Thymus (tissue), 11 donors: ENCODE measurements at regions not wholly inside any gene's neighbourhood (a gene's known extent, or its start where the extent isn't known, plus 50 kb on each side); places are given as distances from the start of the nearest gene placed in this dataset.

Experiments used
- DNase-seq, 9 donors: peaks; one replicate each; pipeline ENCODE4 v3.0.0-alpha.2; 2013; ENCODE audit warnings: low spot score in 9 of 9, low read depth in 6 of 9, missing footprints in 1 of 9
- H3K27ac ChIP-seq, 2 donors: one replicate each; pipeline ENCODE4 v1.5.1; 2013; ENCODE audit warnings: control low read depth in 1 of 2, low read depth in 1 of 2, low read length in 1 of 2, mild to moderate bottlenecking in 1 of 2, moderate library complexity in 1 of 2
- H3K27me3 ChIP-seq, 2 donors: one replicate each; pipeline ENCODE4 v1.5.1; 2013; ENCODE audit warnings: low read length in 1 of 2; ENCODE audit not compliant: control insufficient read depth in 2 of 2, insufficient read depth in 1 of 2
- H3K36me3 ChIP-seq, 2 donors: one replicate each; pipeline ENCODE4 v1.5.1; 2013; ENCODE audit warnings: low read length in 1 of 2, mild to moderate bottlenecking in 1 of 2, moderate library complexity in 1 of 2; ENCODE audit not compliant: control insufficient read depth in 2 of 2, insufficient read depth in 2 of 2
- H3K4me1 ChIP-seq, 2 donors: one replicate each; pipeline ENCODE4 v1.5.1; 2013; ENCODE audit warnings: low read length in 2 of 2; ENCODE audit not compliant: control insufficient read depth in 2 of 2, insufficient read depth in 2 of 2
- H3K4me3 ChIP-seq, 2 donors: one replicate each; pipeline ENCODE4 v1.5.1; 2013; ENCODE audit warnings: low read length in 2 of 2, control low read depth in 1 of 2, mild to moderate bottlenecking in 1 of 2
- H3K9me3 ChIP-seq, 2 donors: one replicate each; pipeline ENCODE4 v1.5.1; 2013; ENCODE audit warnings: low read length in 1 of 2, mild to moderate bottlenecking in 1 of 2; ENCODE audit not compliant: control insufficient read depth in 2 of 2, insufficient read depth in 1 of 2
- WGBS: extraction: QIAGEN DNeasy Blood & Tissue Kit; methylation state at CpG from one replicate; pipeline ENCODE4 v1.1.7; 2013; 5-methylcytosine and 5-hydroxymethylcytosine counted together
- donor health status: healthy.

DNA sequence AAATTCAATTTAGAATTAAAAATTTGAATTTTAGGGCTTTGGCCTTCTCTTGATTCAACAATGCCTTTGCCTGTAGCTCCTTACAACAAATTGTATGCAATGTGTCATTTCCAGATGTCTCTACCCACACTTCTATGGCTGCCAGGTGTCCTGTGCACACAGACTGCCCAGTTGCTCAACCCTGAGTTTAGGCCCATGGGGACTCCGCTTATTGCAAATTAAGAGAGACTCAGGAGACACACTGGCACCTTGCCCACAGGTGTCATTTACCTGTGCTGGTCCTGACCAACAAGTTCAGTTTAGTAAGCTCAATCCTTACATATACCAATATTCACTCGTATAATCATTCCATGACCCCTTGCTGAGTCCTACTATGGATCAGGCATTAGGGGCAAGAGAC is 236.1 kb downstream of the OMA1 start:
- Histone ChIP-seq H3K4me1 (no peaks in the 10 kb centered on the region), H3K27me3 (no peaks in the 10 kb centered on the region), H3K9me3 (no peaks in the 10 kb centered on the region), H3K27ac (no peak overlapping the region), H3K4me3 (no peak overlapping the region), H3K36me3 (no peaks in the 10 kb centered on the region)
- DNase-seq, result no peak
- 95% methylated on average over 2 of the region's 2 CpGs for WGBS

DNA sequence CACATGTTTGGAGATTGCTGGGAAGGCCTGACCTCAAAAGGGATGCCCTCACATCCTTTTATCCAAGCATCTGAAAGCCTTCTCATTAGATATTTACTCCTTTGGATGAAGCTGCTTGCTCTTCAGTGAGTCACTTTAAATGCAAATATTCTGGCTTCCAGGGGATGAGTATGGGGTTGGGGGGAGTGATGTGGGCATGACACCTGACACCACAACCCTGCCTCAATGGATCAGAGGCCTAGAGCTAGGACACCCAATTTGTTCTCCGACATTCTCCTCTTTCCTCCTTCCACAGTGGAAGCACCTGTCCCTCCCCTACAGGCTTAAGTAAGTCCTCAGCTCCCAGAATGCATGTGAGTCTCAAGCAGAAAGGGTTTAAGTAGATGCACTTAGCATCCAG is 238.3 kb downstream of the OMA1 start:
- no peak for DNase-seq
- H3K4me1 ChIP-seq, result no peaks in the 10 kb centered on the region
- H3K36me3 ChIP-seq, result no peaks in the 10 kb centered on the region
- H3K9me3 ChIP-seq, result no peaks in the 10 kb centered on the region
- no peak overlapping the region for H3K27ac ChIP-seq
- 74% methylated on average over 1 of the region's 1 CpG for WGBS
- H3K4me3 ChIP-seq, result no peak overlapping the region
- no peaks in the 10 kb centered on the region for H3K27me3 ChIP-seq

DNA sequence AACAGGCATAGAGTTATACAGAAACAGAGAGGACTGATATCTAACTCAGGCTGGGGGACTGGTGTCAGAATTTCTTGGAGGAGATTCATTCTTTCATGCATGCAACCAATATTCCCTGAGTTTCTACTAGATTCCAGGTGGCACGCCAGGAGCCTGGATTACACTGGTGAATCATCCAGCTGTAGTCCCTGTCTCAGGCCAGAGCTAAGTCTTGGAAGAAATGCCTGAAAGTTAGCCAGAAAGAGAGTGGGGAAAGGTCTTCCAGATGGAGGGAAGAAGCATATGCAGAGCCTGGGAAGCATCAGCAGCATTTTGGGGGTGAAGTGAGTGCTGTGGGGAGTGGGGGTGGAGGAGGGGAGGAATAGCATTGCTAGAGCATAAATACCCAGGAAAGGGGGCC is 239.1 kb downstream of the OMA1 start:
- Histone ChIP-seq H3K4me1 (no peaks in the 10 kb centered on the region), H3K4me3 (no peak overlapping the region), H3K27ac (no peak overlapping the region), H3K9me3 (no peaks in the 10 kb centered on the region), H3K27me3 (no peaks in the 10 kb centered on the region), H3K36me3 (no peaks in the 10 kb centered on the region)
- 89% methylated on average over 1 of the region's 1 CpG for WGBS
- DNase-seq, result no peak

DNA sequence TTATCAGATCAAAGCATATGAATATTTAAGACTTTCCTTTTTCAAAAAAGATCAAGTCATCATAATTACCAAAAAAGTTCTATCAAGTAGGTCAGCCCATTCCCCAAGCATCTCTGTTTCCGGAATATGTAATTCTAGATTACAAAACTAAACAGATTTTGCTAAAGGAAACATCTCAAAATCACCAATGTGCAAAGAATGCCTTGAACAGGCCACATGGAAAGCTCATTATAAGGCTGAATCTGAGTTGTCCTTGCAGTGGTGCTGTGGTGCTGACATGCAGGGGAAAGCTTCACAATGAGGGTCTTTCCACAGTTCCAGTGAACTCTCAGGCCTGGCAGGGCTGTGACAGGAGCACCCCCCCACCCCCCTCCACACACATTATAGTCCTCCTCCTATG is 240.9 kb downstream of the OMA1 start:
- no peak overlapping the region for H3K27ac ChIP-seq
- no peak overlapping the region for H3K4me3 ChIP-seq
- H3K9me3 ChIP-seq, result no peaks in the 10 kb centered on the region
- no peak for DNase-seq
- no peaks in the 10 kb centered on the region for H3K4me1 ChIP-seq
- no peaks in the 10 kb centered on the region for H3K27me3 ChIP-seq
- H3K36me3 ChIP-seq, result no peaks in the 10 kb centered on the region
- WGBS, result 96% methylated on average over 1 of the region's 1 CpG

DNA sequence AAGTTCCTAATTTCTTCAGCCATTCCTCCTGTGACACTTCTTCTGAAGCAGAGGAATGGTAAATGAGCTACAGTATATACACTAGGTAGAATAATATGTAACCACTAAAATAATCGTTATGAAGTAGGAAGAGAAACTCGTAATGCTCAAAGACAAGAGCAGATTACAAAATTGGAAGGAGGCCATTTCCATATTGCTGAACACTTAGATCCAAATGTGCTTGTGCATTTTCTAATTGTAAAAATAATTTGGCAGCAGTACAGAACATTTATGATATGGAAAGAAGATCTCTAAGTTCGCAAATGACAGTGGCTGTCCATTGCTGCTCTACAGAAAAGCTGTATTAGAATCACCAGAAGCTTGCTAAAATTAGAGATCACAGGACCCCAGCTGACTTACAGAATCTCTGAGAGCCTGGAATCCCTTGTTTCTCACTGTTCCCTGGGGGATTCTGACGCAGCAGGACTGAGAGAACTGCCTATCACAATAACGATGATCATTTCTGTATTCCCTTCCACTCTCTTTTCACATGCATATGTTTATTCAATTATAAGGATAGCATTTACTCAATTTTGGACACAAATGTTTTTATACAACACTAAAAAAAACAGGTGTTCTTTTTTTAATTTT is 242.1 kb downstream of the OMA1 start:
- Histone ChIP-seq H3K27me3 (no peaks in the 10 kb centered on the region), H3K27ac (no peak overlapping the region), H3K36me3 (no peaks in the 10 kb centered on the region), H3K4me1 (no peaks in the 10 kb centered on the region), H3K4me3 (no peak overlapping the region), H3K9me3 (no peaks in the 10 kb centered on the region)
- WGBS, result 93% methylated on average over 5 of the region's 5 CpGs
- DNase-seq, result no peak

DNA sequence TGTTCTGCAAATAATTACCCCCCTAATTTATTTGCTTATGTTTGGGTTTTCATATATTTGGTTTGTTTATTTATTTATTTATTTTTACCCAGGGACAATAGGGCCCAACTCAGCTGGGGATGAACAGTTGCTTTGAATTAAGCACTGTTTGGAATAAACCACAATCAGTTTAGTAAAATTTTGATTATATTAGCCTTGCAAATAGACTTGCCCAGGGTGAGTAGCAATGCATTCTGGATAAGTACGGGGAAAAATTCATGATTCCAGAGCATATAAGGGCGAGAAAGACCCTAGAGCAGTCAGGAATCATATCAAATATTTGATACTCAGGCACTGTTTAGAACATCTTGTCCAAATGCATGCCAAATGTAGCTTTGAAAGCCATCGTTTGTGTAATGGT is 242.7 kb downstream of the OMA1 start:
- no peaks in the 10 kb centered on the region for H3K9me3 ChIP-seq
- no peak overlapping the region for H3K4me3 ChIP-seq
- H3K27me3 ChIP-seq, result no peaks in the 10 kb centered on the region
- no peak overlapping the region for H3K27ac ChIP-seq
- no peaks in the 10 kb centered on the region for H3K36me3 ChIP-seq
- DNase-seq, result no peak
- WGBS, result 76% methylated on average over 3 of the region's 3 CpGs
- no peaks in the 10 kb centered on the region for H3K4me1 ChIP-seq

DNA sequence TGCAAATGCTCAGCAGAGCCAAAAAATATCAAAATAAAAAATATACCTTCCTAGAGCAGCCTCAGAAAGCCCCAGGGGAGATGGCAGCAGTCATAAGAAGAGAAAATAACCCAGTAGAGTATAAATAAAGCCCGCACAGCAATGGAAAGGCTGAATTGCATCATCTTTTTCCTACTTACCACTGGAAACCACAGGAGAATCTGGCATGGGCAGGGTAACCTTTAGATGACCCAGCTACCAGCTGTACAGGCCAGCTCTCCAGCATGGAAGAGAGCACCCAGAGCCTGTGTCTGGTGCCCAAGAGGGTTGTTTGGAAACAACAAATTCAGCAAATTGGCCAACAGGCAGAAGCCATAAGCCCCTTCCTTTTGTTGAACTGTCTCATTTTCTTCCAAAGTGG is 253.1 kb downstream of the OMA1 start:
- H3K4me3 ChIP-seq, result no peak overlapping the region
- 94% methylated on average over 1 of the region's 1 CpG for WGBS
- H3K27me3 ChIP-seq, result no peaks in the 10 kb centered on the region
- no peak overlapping the region for H3K27ac ChIP-seq
- no peaks in the 10 kb centered on the region for H3K9me3 ChIP-seq
- H3K4me1 ChIP-seq, result no peaks in the 10 kb centered on the region
- DNase-seq, result no peak
- no peaks in the 10 kb centered on the region for H3K36me3 ChIP-seq

DNA sequence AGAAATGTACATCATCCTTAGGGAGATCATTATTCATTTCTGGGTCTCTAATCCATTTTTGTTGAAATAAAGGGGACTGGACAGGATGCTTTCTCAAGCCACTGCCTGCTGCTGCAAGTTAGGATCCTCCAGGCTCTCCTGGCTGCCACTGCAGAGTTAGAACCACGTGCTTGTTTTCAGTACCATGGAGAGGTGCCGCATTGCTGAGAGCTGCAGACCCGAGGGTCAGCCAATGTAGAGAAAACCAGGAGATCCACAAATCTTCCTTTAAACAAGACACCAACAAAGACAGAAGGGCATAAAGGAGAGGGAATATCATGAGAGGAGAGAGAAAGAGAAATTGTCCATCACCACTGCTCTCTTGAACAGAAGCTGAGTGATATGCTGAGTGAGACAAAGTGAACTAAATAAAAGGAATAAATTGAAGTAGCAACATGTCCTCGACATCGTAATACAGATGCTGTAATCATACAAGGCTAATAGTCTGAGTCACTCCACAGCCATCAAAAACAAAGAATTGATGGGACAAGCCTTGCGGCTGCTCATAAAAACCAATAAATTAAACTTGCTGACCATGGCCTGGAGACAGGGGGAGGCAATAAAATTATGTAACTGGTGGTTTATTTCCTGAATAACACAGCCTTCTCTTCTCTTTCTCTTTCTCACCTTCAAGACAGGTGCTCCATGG is 255.7 kb downstream of the OMA1 start:
- Histone ChIP-seq H3K27me3 (no peaks in the 10 kb centered on the region), H3K4me3 (no peak overlapping the region), H3K27ac (no peak overlapping the region), H3K36me3 (no peaks in the 10 kb centered on the region), H3K9me3 (no peaks in the 10 kb centered on the region), H3K4me1 (no peaks in the 10 kb centered on the region)
- 58% methylated on average over 6 of the region's 6 CpGs for WGBS
- DNase-seq, result peak in 8 of 9 donors; percentile 4 to 50 (median 24)

DNA sequence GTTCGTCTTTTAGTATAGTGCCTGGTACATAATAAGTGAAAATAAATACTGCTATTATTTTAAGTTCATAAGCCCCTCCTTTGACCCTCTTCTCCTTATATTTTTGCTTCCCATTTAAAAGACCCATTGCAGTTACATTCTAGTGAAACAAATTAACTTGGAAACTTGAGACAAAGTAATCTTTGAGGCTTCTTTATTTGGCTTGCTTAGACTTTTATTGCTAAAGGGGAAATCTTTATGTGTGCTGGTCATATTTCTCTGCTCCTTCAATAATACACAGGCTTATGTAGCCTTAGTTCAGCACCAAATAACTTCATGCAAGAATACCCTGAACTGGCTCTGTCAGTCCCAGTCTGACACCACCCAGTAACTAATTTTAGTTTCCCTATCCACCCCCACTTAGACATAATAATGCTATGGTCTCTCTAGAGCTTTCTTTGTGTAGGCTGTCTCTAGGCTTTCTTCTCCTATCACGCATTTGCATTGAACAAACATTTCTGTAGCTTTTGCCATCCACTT is 257.8 kb downstream of the OMA1 start:
- no peak overlapping the region for H3K4me3 ChIP-seq
- no peaks in the 10 kb centered on the region for H3K36me3 ChIP-seq
- no peaks in the 10 kb centered on the region for H3K27me3 ChIP-seq
- no peak overlapping the region for H3K27ac ChIP-seq
- no peaks in the 10 kb centered on the region for H3K4me1 ChIP-seq
- no peaks in the 10 kb centered on the region for H3K9me3 ChIP-seq
- no peak for DNase-seq
- WGBS, result 93% methylated on average over 2 of the region's 2 CpGs
